ENCODE measurements at regions not wholly inside any gene's neighbourhood (a gene's known extent, or its start where the extent isn't known, plus 50 kb on each side); places are given as distances from the start of the nearest gene placed in this dataset.

DNA sequence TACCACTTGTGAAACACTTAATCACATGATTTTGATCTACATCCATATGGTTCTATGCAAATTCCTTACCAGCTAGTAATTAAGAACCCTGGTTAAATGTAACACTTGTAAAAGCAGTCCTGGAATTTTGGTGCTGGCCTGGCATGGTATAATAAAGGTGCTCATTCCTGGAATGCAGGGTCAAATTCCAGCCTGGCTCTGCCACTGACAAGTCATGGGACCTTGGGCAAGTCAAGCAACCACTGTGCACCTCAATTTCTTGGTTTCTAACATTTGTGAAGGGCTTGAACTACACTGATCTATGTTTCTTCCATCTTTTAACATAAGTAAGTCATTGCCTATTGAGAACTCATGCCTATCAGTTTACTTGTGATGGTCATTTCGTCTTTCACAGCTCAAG, 91.9 kb upstream of the PIK3CG start:
- ChIA-PET CTCF (no interaction called here), POLR2A (no interaction called here)

DNA sequence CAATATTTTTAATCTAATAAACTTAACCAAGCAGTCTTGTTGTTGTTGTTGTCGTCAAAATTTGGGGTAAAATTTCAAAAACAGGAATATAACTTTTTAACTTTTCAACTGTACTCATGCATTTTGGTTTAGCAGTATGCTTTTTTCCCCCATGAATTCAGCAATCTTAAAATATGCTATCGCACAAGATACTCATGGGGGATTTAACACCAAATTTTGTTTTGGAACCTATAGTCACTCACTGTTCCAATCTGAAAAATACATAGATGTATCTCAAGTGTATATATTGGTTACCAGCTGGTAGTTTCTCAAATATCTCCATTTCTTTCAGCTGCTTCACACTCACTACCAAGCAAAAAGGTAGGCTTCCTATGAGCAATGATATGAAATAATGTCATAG, 91.4 kb upstream of the PIK3CG start:
- ChIA-PET POLR2A (no interaction called here), CTCF (no interaction called here)

DNA sequence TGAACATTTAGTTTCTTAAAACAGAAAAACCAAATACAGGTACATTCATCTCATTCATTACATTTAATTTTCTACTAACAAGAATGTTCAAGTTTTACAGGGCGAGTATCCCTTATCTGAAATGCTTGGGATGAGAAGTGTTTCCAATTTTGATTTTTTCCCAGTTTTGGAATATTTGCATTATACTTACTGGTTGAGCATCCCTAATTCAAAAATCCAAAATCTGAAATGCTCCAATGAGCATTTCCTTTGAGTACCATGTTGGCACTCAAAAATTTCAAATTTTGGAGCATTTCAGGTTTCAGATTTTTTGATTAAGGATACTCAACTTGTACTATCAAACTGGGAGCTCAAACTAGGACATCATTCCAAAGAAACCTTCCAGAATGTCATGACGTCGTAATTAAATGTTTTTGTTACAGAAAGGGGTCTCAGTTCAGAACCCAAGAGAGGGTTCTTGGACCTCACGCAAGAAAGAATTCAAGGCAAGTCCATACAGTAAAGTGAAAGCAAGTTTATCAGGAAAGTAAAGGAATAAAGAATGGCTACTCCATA, 90.8 kb upstream of the PIK3CG start:
- ChIA-PET CTCF (interaction anchor here (1.2 kb wide), 1 partner anchor 114 kb away, joined by 3 read pairs; no protein-coding TSS in a partner anchor), POLR2A (no interaction called here)

DNA sequence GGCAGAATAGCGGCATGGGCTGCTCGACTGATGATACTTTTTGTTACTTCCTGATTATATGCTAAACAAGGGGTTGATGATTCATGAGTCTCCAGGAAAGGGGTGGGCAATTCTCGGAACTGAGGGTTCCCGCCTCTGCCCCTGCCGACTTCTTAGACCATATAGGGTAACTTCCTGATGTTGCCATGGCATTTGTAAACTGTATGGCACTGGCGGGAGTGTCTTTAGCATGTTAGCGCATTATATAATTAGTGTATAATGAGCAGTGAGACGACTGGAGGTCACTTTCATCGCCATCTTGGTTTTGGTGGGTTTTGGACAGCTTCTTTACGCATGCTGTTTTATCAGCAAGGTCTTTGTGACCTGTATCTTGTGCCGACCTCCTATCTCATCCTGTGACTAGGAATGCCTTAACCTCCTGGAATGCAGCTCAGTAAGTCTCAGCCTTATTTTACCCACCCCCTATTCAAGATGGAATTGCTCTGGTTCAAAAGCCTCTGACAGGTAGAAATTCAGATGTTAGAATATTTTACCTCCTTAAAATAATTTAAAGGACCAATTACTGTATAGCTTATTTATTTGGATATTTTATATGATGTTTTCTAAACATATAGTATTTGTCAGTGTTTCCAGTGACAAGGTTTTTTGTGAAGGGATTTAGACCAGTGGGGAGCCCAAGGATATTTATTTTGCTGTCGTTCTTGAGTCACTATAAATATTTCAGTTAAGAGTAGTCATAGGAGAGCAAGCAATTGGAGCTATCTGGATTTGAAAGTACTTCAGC, 90.1 kb upstream of the PIK3CG start:
- ChIA-PET POLR2A (no interaction called here), CTCF (interaction anchor here (1.2 kb wide), 1 partner anchor 114 kb away, joined by 3 read pairs; no protein-coding TSS in a partner anchor)

DNA sequence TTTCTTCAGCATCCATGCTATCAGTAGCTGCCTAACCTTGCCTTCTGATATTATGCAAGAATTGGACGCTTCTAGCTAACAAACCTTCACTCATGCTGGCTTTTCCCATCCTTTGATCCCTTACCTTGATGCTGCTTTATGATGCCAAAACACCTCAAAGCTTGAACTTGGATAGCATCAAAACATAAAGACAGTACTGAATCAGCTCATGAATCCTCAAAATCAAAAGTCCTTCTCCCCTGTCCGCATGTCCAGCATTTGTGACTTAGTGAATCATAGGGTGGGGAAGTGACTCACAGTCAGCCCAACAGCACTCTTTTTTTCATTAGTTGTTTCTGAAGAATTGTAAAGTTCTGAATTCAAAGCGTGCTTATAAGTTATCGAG, 89.5 kb upstream of the PIK3CG start:
- ChIA-PET POLR2A (no interaction called here), CTCF (interaction anchor here (0.6 to 1.2 kb wide), 2 partner anchors 105 to 115 kb away, joined by 3 read pairs; no protein-coding TSS in a partner anchor)

DNA sequence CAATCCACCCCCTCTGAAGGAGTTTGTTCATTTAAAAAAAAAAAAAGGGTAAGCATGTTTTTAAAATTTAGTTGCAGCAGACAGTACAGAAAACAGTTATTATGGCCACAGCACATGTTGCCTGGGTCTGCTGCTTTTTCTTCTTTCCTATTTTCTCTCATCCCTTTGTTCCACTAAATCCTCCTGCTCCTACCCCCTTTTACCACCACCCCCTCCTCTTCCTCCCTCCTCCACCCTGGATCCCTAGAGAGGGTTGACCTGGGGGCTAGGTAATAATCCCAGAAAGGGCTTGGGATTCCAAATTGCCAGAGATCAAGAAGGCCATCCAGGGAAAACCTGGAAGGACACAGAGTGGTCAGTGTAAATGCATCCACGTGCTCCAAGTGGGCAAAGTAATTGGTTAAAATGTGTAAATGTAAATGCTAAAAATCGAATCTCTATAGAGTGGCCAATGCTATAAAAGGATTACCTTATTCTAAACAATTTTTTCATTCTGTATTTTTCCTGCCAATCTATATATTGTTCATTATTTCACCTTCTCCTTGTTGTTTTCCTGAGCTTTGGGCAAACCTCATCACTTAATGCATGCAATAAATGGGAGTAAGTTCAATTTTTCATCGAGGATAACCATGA, 89.0 kb upstream of the PIK3CG start:
- ChIA-PET POLR2A (no interaction called here), CTCF (interaction anchor here (0.6 kb wide), 1 partner anchor 105 kb away, joined by 3 read pairs; no protein-coding TSS in a partner anchor)

DNA sequence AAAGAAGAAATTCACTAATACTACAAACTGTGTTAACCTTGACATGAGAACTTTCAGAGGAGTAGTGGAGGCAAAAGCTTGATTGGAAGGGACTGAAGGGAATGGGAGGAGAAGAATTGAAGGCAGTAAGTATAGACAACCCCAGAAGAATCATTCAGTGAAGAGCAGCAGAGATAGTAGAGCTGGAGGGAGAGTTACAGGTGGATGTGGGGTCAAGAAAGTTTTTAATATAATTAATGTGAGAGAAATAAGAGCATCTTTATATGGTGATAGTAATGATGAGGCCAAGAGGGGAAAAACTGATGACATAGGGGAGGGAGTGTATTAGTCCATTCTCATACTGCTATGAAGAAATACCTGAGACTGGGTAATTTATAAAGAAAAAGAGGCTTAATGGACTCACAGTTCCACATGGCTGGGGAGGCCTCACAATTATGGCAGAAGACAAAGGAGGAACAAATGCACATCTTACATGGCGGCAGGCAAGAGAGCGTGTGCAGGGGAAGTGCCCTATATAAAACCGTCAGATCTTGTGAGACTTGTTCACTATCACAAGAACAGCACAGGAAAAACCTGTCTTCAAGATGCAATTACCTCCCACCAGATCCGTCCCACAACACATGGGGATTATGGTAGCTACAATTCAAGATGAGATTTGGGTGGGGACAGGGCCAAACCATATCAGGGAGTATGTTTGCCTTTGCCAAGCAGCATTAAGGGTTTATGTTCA, 88.3 kb upstream of the PIK3CG start:
- ChIA-PET CTCF (no interaction called here), POLR2A (no interaction called here)

DNA sequence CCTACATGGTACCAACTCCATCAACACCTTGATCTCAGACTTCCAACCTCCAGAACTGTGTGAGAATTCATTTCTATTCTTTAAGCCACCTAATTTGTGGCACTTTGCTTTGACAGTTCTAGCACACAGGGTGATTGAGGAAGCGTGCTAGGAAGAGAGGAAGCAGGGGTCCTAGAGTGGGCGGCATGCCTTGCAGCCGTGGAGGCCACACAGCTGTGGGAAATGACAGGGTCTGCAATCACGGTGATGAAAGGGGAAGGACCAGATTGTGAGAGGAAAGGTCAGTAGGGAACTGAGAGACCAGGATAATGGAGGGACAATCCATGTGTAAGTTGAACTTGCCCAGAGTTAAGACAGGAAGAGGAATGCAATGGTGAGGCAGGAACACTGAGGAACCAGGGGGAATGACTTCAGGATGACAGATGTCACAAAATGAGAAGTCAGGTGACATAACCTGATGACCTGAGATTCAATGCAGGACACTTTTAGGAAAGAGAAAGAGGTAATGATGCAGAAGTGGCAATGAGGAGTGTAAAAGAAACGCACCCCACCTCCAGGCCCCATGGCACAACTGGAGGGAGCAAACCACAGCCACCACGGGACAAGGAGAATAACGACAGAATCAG, 87.3 kb upstream of the PIK3CG start:
- CTCF ChIA-PET, result no interaction called here
- POLR2A ChIA-PET, result no interaction called here

DNA sequence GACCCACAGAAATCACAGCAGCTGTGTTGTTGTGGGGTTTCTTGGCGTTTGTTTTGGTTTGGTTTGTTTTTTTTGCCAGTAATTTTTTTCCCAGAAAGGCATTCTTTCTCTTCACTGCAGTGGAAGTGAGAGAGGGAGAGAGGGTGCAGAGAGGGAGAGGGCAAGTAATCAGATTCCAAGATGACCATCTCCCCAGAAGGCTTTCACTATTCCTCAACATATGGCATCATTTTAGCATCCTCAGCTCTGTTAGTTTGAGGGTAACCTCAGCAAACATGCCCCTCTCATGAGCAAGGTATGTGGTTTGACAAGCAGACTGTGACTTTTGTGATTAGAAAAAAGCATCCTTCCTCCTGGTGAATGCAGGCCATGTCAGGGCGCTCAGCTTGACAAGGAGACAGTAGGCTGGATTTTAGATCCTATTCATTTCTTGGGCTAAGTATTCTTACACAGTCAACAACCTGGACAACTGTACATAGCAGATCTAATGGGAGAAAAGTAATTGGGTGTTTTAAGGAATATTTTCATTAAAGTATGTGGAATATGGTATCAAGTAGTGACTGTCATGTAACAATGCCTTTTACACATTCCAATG, 86.3 kb upstream of the PIK3CG start:
- ChIA-PET CTCF (interaction anchor here (0.6 to 1.5 kb wide), 2 partner anchors 14 to 390 kb away, joined by 3 read pairs; partner anchors contain the start of gene HBP1), POLR2A (no interaction called here)

DNA sequence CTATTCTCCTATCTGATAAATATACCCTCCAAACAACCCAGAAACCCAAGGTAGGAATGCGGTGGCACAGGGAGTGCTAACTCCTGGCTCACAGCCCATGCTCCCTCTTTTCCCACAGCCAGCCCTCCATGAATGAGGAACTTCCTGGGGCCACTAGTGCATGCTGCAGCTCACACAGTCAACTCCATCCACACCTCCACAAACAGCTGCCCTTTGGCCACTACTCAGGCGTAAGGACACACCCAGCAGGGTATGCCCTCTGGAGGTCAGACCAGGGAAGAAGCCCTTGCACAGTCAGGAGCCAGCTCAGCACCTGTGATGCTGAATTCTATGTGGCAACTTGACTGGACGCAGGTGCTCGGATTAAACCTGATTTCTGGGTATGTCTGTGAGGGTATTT, 85.2 kb upstream of the PIK3CG start:
- ChIA-PET POLR2A (no interaction called here), CTCF (interaction anchor here (1.5 kb wide), 1 partner anchor 13 kb away, joined by 3 read pairs; no protein-coding TSS in a partner anchor)

DNA sequence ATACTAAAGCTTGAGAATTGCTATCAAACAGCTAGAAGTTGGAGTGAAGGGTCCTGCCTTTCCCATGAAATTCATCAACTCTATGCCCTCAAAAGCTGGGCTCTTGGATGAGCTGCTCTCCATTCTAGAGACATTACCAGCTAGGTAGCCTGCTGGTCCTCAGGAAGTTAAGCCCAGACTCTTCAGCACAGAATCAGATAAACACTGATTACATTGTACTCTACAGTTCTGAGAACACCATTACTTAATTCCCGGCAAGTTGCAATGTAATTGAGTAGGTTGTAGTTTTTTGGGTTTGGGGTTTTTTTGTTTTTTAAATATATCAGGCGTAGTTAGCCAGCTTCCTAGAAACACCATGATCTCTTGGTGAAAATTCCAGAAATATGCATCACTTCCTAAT, 84.1 kb upstream of the PIK3CG start:
- ChIA-PET CTCF (no interaction called here), POLR2A (no interaction called here)

DNA sequence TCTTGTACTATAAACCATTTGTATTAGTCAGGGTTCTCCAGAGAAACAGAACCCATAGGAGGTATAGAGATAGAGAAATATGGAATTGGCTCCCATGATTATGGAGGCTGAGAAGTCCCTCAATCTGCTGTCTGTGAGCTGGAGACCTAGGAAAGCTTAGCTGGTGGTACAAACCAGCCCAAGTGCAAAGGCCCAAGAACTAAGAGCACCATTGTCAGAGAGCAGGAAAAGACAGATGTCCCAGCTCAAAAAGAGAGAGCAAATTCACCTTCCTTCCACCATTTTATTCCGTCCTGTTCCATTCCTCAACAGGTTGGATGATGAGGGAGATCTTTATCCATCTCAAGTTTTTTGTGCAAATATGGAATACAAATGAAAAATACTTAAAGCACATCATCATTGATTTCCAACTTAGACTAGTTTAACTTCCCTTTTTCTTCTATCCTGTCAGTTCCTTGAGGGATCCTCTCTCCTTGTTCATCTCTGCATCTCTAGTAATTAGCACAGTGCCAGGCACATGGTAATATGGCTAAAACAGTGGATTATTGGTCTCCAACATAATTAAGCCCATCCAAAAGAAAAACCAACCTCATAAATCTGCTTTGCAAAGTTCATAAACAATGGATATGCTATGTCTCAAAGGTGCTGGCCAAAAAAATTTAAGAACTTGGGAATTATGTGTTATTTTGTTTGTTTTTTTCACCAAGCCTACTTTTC, 83.1 kb upstream of the PIK3CG start:
- CTCF ChIA-PET, result no interaction called here
- POLR2A ChIA-PET, result no interaction called here

DNA sequence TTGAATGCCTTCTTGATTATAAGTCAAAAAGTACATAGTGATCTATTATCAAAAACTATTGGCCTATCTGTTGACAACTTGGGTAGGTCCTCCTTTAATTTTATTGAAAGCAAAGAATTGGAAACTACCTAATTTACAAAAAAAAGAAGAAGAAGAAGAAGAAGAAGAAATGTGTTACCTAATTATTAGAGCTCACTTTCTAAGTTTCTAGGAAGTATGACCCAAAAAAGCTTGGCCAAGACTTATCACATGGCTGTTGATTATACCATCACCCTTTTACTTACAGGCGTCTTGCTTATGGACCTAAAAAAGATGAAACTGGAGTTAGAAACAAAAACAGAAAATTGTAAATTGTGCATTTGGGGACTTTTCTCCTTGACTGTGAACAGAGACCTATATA, 81.8 kb upstream of the PIK3CG start:
- ChIA-PET POLR2A (no interaction called here), CTCF (no interaction called here)

DNA sequence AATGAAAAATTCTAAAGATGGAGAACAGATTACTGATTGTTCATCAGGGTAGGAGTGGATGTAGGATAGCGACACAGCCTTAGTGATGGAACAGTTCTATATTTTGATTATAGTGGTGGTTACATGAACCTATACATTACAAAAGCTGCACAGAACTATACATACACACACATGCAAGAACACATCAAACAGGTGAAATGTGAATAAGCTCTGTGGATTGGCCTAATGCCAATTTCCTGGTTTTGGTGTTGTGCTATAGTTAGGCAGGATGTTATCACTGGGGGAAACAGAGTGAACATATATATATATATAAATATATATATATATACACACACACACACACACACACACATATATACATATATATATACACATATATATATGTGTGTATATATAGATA, 76.4 kb upstream of the PIK3CG start:
- ChIA-PET CTCF (no interaction called here), POLR2A (no interaction called here)

DNA sequence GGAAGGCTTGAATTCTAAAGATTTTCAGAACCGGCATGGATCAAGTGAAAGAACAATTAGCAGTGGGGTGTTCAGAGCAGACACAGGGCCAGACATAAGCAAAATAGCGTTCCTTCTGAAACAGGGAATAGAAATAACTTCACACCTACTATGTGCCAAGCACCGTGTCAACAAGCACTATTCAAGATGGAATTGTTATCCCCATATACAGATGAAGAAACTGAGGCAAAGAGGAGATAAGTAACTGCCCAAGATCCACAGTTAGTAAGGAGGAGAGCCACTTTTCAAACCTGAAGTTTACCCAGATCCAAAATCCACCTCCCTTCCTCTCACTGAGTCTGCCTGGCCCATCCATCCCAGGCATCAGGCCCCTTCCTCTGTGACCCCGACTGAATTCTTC, 73.6 kb upstream of the PIK3CG start:
- CTCF ChIA-PET, result interaction anchor here (0.7 to 1.0 kb wide), 2 partner anchors 356 to 1354 kb away, joined by 3 to 4 read pairs; no protein-coding TSS in a partner anchor

DNA sequence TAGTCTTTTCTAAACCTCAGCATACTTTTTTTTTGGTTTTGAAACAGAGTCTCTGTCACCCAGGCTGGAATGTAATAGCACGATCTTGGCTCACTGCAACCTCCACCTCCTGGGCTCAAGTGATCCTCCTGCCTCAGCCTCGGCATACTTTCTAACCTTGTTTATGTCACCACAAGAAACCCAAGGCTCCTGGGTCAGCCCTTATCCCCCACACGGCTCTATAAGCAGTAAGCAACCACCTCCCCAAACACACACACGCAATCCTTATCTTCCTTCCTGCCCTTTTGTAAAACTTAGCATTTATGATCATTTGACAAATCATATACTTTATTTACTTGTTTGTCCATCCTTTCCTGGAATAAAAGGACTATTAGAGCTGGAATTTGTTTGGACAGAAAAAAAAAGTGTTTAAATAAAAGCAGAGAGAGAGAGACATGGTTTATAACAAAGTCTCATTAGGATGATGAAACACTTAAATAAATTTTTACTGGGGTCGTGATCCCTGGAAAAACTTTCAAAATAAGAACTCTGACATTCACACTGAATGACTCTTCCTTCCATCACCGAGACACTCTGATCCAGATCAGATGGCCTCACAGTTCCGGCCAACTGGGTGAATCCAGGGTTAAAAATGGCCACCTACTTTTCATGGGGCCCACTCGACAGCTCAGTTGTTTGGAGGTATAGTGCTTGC, 72.7 kb upstream of the PIK3CG start:
- ChIA-PET CTCF (interaction anchor here (0.8 to 1.5 kb wide), 7 partner anchors 13 to 360 kb away, joined by 3 to 8 read pairs (median 3); no protein-coding TSS in a partner anchor), POLR2A (no interaction called here)

More for the DNA sequence above, 73.6 kb upstream of the PIK3CG start:
- POLR2A ChIA-PET, result interaction anchor here (0.7 kb wide), 1 partner anchor 272 kb away, joined by 4 read pairs; no protein-coding TSS in a partner anchor

DNA sequence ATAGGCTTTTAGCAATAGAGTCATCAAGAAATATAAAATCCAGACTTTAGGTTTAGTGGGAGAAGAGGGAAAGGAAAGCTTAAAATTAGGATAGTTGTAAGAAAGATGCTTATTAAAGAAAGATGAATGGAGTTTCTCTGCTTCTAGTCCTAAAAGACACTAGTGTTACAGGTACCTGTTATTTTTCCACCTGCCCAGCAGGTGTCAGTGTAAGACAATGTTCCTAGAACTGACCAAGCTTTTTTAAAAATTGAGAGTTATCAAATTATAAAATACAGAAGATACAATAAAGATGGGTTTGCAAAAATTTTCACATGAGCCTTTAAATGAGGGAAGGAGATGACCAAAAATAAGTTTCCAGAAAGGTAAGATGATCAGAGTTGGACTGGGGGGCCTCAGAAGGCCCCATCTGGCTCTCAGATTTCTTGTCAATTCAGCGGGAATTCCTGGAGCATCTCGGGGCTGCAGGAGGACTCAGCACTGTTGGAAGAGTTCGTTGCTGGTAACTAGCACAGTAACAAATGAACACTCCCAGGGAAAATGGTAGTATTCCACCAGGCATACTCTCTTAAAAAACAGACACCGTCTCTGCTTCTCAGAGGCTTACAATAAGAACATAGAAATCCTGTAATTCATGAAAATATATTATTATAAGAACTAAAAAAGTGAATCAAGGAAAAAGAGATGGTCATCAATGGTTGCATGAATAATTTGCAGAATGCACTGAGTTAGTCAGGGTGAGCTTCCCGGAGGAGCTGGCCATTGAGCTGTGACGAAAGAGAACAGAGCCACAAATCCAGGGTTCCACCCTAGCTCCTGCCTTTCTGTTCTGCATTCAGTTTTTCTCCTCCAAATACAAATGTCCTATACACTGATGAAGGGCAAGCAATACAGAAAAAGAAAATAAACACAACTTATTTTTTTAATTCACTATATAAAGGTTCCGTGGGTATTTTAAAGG, 71.8 kb upstream of the PIK3CG start:
- ChIA-PET CTCF (interaction anchor here (0.8 to 1.5 kb wide), 8 partner anchors 14 to 359 kb away, joined by 3 to 8 read pairs (median 3); no protein-coding TSS in a partner anchor), POLR2A (interaction anchor here (0.6 kb wide), 1 partner anchor 71 kb away, joined by 3 read pairs; no protein-coding TSS in a partner anchor)
